Neuron (in vitro differentiated cells): ENCODE measurements at regions not wholly inside any gene's neighbourhood (a gene's known extent, or its start where the extent isn't known, plus 50 kb on each side); places are given as distances from the start of the nearest gene placed in this dataset.
"Not testable (repeated sequence)": the region's sequence is repeated elsewhere in the genome, so short reads cannot be mapped to it uniquely, and the experiment has no call there.

Experiments
- H2AFZ ChIP-seq: one replicate; pipeline ENCODE4 v1.6.1; 2013; ENCODE audit warnings: low read depth, mild to moderate bottlenecking, inconsistent platforms, low read length, moderate library complexity
- H3K27me3 ChIP-seq: one replicate; pipeline ENCODE4 v1.6.1; 2013; ENCODE audit warnings: low read length; ENCODE audit not compliant: insufficient read depth
- H3K36me3 ChIP-seq: one replicate; pipeline ENCODE4 v1.6.1; 2013; ENCODE audit warnings: low read length; ENCODE audit not compliant: insufficient read depth
- H3K4me1 ChIP-seq: one replicate; pipeline ENCODE4 v1.6.1; 2013; ENCODE audit warnings: low read length; ENCODE audit not compliant: insufficient read depth
- H3K4me3 ChIP-seq: 2 replicates; pipeline ENCODE4 v1.5.1; 2013; ENCODE audit warnings: mild to moderate bottlenecking, low read length, moderate library complexity
- H3K9me3 ChIP-seq: one replicate; pipeline ENCODE4 v1.6.1; 2013; ENCODE audit warnings: low read length

- Histone ChIP-seq H3K9me3 (peaks cover 7% of the 10 kb centered on the region), H3K27me3 (no peaks in the 10 kb centered on the region), H3K36me3 (no peaks in the 10 kb centered on the region), H3K4me3 (no peak overlapping the region), H2AFZ (no peak overlapping the region), H3K4me1 (no peaks in the 10 kb centered on the region)
Observed at GRCh38 chr7:35967366-35968139, 166.7 kb downstream of the SEPTIN7 start.

DNA sequence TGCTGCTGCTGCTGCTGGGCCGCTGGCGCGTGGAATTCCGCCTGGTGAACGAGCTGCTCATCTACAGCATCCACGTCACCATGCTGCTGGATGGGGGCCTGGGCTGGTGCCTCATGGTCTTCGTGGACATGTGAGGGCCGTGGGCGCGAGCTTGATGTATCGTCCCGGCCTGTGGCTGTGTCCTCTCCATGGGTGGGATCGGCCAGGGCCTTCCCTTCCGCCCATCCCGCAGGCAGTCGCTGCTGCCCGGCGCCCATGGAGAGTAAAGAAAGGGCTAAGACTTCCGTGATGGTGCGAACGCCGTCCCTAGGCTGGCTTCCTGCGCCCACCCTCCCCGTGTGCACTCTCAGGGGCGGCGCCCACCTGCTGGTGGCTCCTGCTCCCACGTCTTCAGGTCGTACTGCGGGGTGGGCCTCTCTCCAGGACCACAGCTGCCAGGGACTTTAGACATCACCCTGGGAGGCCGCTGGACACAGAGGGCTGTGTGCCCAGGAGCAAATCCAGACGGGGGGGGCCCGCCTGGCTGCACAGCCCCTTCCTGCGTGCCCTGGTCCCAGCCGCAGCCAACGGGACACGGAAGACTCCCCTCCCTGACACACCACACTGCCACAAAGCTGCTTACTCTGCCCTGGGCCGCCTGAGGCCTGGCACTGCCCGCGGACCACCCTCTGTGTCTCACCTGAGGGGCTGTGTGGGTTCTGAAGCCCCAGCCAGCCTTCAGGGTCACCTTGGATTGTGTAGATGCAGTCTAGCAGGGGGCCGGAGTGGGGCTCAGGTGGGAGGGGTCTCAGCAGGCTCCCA is 167.5 kb downstream of the SEPTIN7 start:
- H3K9me3 ChIP-seq = peaks cover 7% of the 10 kb centered on the region
- no peak overlapping the region for H3K4me3 ChIP-seq
- H2AFZ ChIP-seq = no peak overlapping the region
- H3K4me1 ChIP-seq = no peaks in the 10 kb centered on the region
- H3K27me3 ChIP-seq = no peaks in the 10 kb centered on the region
- H3K36me3 ChIP-seq = no peaks in the 10 kb centered on the region

DNA sequence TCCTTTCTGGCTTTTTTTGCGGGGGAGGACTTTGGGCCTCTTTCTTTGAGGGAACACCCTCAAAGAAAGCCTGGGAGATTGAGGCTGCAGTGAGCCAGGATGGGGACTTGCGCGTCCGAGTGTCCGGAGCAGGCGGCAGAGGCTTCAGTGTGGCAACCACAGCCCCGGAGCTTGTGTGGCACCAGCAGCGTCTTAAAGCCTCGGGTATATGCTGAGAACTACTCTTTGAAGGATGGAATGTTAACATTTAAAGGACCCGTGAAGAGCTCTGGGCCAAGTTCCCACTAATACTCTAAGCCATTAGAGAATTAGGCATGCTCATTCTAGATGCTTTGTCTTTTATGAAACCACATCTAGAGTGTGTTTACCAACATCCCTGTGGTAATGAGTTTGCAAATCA is 168.2 kb downstream of the SEPTIN7 start:
- no peak overlapping the region for H3K4me3 ChIP-seq
- H3K27me3 ChIP-seq = no peaks in the 10 kb centered on the region
- no peaks in the 10 kb centered on the region for H3K36me3 ChIP-seq
- H3K4me1 ChIP-seq = no peaks in the 10 kb centered on the region
- peaks cover 7% of the 10 kb centered on the region for H3K9me3 ChIP-seq
- no peak overlapping the region for H2AFZ ChIP-seq

DNA sequence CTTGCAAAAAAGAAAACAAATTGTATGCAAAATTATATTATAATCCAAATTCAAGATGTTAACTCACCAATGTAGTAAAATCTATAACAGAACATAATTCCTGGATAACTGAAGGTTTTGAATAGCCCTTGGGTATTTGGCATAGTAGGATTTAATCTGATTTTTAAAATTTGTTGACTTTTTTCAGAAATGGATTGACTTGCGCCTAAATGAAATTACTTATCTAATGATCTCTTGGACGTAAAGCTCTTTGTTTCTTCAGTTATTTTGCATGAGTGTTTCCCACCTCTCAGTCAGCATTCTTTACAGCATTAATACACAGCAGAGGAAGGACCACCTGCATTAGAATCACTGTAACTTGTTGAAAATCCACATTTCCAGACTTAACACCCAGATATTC is 169.6 kb downstream of the SEPTIN7 start:
- H3K4me3 ChIP-seq = no peak overlapping the region
- no peak overlapping the region for H2AFZ ChIP-seq
- no peaks in the 10 kb centered on the region for H3K4me1 ChIP-seq
- H3K9me3 ChIP-seq = peaks cover 7% of the 10 kb centered on the region
- H3K27me3 ChIP-seq = no peaks in the 10 kb centered on the region
- H3K36me3 ChIP-seq = no peaks in the 10 kb centered on the region

DNA sequence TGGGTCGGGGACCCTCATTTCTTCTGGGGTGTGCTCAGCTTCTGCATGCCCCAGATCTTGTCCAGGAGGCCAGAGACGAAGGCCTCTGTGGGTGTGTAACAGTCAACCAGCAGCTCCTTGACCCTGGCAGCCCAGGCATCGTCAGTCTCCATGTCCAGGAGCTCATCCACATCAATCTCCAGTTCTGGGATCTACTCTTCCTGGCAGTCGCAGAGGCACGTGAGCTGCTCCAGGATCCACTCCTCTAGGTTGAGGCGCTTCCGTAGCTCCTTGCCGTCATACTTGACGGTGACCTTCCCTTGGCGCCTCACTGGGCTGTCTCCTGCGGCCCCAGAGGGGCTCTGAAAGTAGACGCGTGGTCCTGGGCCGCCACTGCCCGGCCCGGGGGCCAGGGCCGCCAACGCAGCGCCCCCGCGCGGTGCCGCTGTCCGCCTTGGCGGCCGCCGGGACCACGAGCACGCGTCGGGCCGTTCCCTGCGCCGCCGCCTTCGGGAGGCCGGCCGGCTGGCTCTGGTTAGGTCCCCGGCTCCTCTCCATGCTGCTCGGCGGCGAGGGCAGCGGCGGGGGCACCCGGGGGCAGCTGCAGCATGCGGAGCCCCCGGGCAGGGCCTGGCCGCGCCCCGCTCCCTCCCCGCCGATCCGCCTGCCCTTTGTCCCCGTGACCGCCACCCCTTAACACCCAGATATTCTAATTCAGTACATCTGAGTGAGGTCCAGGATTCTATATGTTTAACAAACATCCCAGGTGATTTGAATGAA is 170.5 kb downstream of the SEPTIN7 start:
- Histone ChIP-seq H2AFZ (no peak overlapping the region), H3K4me3 (no peak overlapping the region), H3K36me3 (no peaks in the 10 kb centered on the region), H3K4me1 (no peaks in the 10 kb centered on the region), H3K9me3 (peaks cover 7% of the 10 kb centered on the region), H3K27me3 (no peaks in the 10 kb centered on the region)

- no peaks in the 10 kb centered on the region for H3K9me3 ChIP-seq
- no peak overlapping the region for H2AFZ ChIP-seq
- no peaks in the 10 kb centered on the region for H3K27me3 ChIP-seq
- H3K4me3 ChIP-seq = no peak overlapping the region
- H3K4me1 ChIP-seq = peaks cover 2% of the 10 kb centered on the region
- H3K36me3 ChIP-seq = no peaks in the 10 kb centered on the region
Observed at GRCh38 chr7:35975851-35976454, 175.1 kb downstream of the SEPTIN7 start.

DNA sequence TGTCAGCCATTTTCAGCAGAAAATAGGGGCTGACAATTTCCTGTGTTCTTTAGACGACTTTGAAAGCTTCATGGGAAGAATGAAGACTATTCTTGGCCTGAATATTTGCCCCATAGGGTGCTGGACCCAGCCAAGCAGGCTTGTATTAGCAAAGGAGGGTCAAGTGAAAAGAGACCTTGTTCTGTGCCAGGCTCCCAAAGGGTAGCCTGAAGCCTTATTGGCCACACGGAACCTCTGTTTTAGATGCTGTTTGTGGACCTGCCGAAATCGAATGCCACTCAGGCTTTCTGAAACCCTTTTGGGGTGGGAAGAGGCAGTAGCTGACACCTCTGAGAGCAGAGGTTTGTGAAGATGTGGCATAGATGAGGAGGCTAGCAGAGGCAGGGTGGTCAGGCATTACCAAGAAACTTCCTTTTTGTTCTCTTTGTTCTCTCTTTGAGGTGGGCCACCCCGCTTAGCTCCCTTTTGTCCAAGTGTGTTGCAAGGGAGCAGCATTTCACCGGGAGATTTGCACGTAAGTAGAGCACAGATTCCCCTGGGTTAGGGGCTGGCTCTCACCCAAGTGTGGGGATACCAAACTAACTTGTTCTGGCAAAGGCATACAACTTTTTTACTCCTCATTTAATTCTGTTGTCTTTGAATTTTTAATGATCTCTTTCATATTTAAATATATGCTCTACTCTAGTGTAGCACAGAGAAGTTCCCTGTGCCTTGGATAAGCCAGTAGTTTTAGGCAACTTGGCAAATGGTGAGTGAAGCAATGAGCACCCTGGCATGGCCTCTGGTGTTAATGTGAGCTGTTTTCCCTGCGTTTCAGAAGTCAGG is 174.0 kb upstream of the EEPD1 start:
- H3K9me3 ChIP-seq, H3K4me3 ChIP-seq, H2AFZ ChIP-seq, H3K4me1 ChIP-seq, H3K36me3 ChIP-seq, H3K27me3 ChIP-seq: not testable (repeated sequence)

GRCh38 chr7:35982600-35982999 is 170.5 kb upstream of the EEPD1 start:
- Histone ChIP-seq H3K27me3 (no peaks in the 10 kb centered on the region), H2AFZ (no peak overlapping the region), H3K4me1 (peaks cover 2% of the 10 kb centered on the region), H3K9me3 (no peaks in the 10 kb centered on the region), H3K36me3 (no peaks in the 10 kb centered on the region), H3K4me3 (no peak overlapping the region)

GRCh38 chr7:35983626-35984025 is 169.4 kb upstream of the EEPD1 start:
- Histone ChIP-seq H3K4me3 (no peak overlapping the region), H3K4me1 (peaks cover 2% of the 10 kb centered on the region), H3K36me3 (no peaks in the 10 kb centered on the region), H3K27me3 (no peaks in the 10 kb centered on the region), H3K9me3 (no peaks in the 10 kb centered on the region), H2AFZ (no peak overlapping the region)

- Histone ChIP-seq H3K4me1 (no peaks in the 10 kb centered on the region), H3K27me3 (no peaks in the 10 kb centered on the region), H3K36me3 (no peaks in the 10 kb centered on the region), H3K4me3 (no peak overlapping the region), H2AFZ (no peak overlapping the region), H3K9me3 (no peaks in the 10 kb centered on the region)
Observed at GRCh38 chr7:35985126-35985754, 167.8 kb upstream of the EEPD1 start.

DNA sequence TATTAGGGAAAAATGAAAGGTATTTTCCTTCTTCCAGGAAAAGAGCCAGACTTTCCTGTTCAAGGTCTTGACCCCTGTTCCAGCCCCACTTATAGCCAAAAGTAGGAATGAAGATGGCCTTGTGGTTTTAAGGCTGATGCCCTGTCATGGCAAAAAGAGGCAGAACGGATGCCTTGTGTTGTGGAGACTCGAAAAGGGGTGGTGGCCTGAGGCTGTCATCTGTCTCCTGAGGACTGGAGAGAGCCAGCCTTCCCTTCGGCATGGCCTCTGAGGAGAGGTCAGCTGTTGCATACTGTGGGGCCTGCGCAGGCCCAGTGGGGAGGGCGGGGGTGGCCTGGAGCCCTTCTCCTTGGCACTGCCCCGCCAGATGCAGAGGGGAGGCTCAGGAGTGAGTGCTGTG is 166.0 kb upstream of the EEPD1 start:
- Histone ChIP-seq H3K4me3 (no peak overlapping the region), H3K36me3 (no peaks in the 10 kb centered on the region), H3K27me3 (no peaks in the 10 kb centered on the region), H3K4me1 (no peaks in the 10 kb centered on the region), H2AFZ (no peak overlapping the region), H3K9me3 (no peaks in the 10 kb centered on the region)

GRCh38 chr7:35988105-35988504 is 164.9 kb upstream of the EEPD1 start:
- Histone ChIP-seq H3K27me3 (no peaks in the 10 kb centered on the region), H3K4me3 (no peak overlapping the region), H3K9me3 (no peaks in the 10 kb centered on the region), H3K36me3 (no peaks in the 10 kb centered on the region), H3K4me1 (no peaks in the 10 kb centered on the region), H2AFZ (no peak overlapping the region)
